HCT116 (cell line): ENCODE measurements at regions not wholly inside any gene's neighbourhood (a gene's known extent, or its start where the extent isn't known, plus 50 kb on each side); places are given as distances from the start of the nearest gene placed in this dataset.

Experiments used
- EZH2 ChIP-seq: fragments of 200-600 bp; sonication (generic); IDR thresholded peaks from 2 replicates; pipeline ENCODE4 v1.6.1; 2017; ENCODE audit warnings: antibody characterized with exemption, mixed run types
- POLR2A ChIP-seq: IDR thresholded peaks from 2 replicates; pipeline ENCODE4 v1.7.0; 2011; ENCODE audit warnings: borderline replicate concordance; ENCODE audit not compliant: insufficient read depth, insufficient read length; ENCODE audit errors: extremely low read depth
- RAD21 ChIP-seq: IDR thresholded peaks from 2 replicates; pipeline ENCODE4 v1.6.1; 2012; ENCODE audit warnings: low read depth, mild to moderate bottlenecking
- SIN3A ChIP-seq: IDR thresholded peaks from 2 replicates; pipeline ENCODE4 v1.6.1; 2012; ENCODE audit warnings: low read depth
- SRF ChIP-seq: IDR thresholded peaks from 2 replicates; pipeline ENCODE4 v1.6.1; 2012; ENCODE audit warnings: low read depth
- TCF7L2 ChIP-seq: IDR thresholded peaks from 2 replicates; pipeline ENCODE4 v1.7.0; 2011; ENCODE audit warnings: borderline replicate concordance, inconsistent platforms; ENCODE audit not compliant: insufficient read depth, insufficient read length; ENCODE audit errors: extremely low read depth
- YY1 ChIP-seq: IDR thresholded peaks from 2 replicates; pipeline ENCODE4 v1.6.1; 2011; ENCODE audit warnings: low read length, low read depth, moderate library complexity, mild to moderate bottlenecking; ENCODE audit not compliant: insufficient replicate concordance; ENCODE audit errors: extremely low read depth
- TF ChIP-seq, protein P1 (sequence below), 3 experiments: fragments of 200-600 bp in 1 of 3; sonication (generic) in 1 of 3; IDR thresholded peaks in 2 of 3; conservative IDR thresholded peaks in 1 of 3; 2 replicates each; pipeline ENCODE4 v1.5.1; 2012 to 2017; ENCODE audit warnings: low read depth in 2 of 3, low read length in 2 of 3, antibody characterized with exemption in 1 of 3, borderline replicate concordance in 1 of 3, control low read depth in 1 of 3, mild to moderate bottlenecking in 1 of 3, mixed read lengths in 1 of 3, mixed run types in 1 of 3, moderate library complexity in 1 of 3; ENCODE audit not compliant: insufficient read depth in 1 of 3
- TF ChIP-seq, protein P2 (sequence below): IDR thresholded peaks from 2 replicates; pipeline ENCODE4 v1.6.1; 2012
- TF ChIP-seq, protein P3 (sequence below): IDR thresholded peaks from 2 replicates; pipeline ENCODE4 v1.6.1; 2011; ENCODE audit warnings: mild to moderate bottlenecking, low read length, moderate library complexity; ENCODE audit not compliant: insufficient replicate concordance; ENCODE audit errors: extremely low read depth

DNA sequence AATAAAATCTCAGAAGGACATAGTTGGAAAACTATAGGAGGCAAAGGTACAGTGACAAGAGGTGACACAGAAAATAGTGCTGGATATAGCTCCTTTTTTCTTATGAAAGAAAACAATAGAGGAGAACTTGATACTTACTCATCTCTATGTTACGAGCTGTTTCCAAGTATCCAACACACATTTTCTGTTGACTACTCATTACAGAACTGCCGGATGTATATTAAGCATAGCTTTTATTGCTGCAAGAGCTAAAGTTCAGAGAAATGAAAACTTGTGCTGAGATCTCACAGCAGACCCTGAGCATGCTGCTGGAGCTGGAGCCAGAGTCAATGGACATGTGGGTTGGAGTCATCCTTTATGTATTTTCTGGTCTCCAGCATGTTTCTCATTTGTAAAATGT, 210.0 kb upstream of the NT5C1B start:
- no peak for TF ChIP-seq POLR2A
- TF ChIP-seq, protein P1, sequence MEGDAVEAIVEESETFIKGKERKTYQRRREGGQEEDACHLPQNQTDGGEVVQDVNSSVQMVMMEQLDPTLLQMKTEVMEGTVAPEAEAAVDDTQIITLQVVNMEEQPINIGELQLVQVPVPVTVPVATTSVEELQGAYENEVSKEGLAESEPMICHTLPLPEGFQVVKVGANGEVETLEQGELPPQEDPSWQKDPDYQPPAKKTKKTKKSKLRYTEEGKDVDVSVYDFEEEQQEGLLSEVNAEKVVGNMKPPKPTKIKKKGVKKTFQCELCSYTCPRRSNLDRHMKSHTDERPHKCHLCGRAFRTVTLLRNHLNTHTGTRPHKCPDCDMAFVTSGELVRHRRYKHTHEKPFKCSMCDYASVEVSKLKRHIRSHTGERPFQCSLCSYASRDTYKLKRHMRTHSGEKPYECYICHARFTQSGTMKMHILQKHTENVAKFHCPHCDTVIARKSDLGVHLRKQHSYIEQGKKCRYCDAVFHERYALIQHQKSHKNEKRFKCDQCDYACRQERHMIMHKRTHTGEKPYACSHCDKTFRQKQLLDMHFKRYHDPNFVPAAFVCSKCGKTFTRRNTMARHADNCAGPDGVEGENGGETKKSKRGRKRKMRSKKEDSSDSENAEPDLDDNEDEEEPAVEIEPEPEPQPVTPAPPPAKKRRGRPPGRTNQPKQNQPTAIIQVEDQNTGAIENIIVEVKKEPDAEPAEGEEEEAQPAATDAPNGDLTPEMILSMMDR (IDR thresholded peaks at IDR 0.05 in 2 of 3, conservative IDR thresholded peaks at IDR 0.05 in 1 of 3; ENCODE audit: borderline replicate concordance in 1 of 3, insufficient read depth in 1 of 3, low read depth in 2 of 3, low read length in 2 of 3), result no peak
- TF ChIP-seq, protein P2, sequence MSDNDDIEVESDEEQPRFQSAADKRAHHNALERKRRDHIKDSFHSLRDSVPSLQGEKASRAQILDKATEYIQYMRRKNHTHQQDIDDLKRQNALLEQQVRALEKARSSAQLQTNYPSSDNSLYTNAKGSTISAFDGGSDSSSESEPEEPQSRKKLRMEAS, result no peak
- TF ChIP-seq SRF, result no peak
- TF ChIP-seq YY1, result no peak
- TF ChIP-seq EZH2, result no peak
- TF ChIP-seq RAD21, result no peak
- TF ChIP-seq, protein P3, sequence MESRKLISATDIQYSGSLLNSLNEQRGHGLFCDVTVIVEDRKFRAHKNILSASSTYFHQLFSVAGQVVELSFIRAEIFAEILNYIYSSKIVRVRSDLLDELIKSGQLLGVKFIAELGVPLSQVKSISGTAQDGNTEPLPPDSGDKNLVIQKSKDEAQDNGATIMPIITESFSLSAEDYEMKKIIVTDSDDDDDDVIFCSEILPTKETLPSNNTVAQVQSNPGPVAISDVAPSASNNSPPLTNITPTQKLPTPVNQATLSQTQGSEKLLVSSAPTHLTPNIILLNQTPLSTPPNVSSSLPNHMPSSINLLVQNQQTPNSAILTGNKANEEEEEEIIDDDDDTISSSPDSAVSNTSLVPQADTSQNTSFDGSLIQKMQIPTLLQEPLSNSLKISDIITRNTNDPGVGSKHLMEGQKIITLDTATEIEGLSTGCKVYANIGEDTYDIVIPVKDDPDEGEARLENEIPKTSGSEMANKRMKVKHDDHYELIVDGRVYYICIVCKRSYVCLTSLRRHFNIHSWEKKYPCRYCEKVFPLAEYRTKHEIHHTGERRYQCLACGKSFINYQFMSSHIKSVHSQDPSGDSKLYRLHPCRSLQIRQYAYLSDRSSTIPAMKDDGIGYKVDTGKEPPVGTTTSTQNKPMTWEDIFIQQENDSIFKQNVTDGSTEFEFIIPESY, result no peak
- TF ChIP-seq SIN3A, result no peak
- no peak for TF ChIP-seq TCF7L2
